NCI-H2081 treated with DMSO at 0.1 percent for 48 hours (cell line): ENCODE measurements at regions not wholly inside any gene's neighbourhood (a gene's known extent, or its start where the extent isn't known, plus 50 kb on each side); places are given as distances from the start of the nearest gene placed in this dataset.

Experiments used
- DNase-seq: peaks from one replicate; lab custom pipeline; 2025; lab: John Stamatoyannopoulos, UW

DNA sequence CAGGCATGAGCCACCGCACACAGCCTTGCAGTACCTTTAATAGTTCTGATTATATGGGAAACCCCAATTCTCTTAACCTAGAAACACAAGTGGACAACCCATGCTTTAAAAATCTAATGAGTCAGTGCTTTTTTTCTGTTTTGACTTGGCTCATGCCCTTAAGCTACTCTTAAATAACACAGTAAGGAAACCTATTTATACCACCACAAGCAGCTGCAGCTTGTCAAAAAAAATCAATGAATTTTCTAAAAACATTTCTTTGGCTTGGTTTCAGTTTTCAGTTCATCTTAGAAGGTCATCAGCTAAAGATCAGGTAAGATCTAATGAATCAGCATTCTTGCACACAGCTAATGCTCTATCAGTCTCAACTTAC is 124.1 kb upstream of the DST start:
- no peak for DNase-seq

DNA sequence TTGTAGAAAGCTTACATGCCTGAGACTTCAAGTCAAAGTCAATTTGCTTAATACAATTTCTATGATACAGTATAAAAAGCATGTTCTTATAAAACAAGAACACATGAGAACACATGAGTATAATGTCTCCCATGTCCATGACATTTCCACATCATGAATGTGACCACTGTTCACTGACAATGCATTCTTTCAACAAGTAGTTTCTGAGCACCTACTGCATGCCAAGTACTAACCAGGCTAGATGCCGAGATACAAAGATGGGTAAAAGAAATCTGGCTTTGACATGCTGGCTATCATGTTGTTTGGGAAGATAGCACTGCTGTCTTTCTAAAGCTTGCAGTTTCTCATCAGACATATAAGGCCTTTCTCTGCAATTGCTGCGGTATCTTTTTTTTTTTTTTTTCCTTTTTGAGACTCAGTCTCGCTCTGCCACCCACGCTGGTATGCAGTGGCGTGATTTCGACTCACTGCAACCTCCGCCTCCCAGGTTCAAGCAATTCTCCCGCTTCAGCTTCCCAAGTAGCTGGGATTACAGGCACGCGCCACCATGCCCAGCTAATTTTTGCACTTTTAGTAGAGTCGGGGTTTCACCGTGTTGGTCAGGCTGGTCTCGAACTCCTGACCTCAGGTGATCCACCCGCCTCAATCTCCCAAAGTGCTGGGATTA is 123.6 kb upstream of the DST start:
- DNase-seq, result no peak

DNA sequence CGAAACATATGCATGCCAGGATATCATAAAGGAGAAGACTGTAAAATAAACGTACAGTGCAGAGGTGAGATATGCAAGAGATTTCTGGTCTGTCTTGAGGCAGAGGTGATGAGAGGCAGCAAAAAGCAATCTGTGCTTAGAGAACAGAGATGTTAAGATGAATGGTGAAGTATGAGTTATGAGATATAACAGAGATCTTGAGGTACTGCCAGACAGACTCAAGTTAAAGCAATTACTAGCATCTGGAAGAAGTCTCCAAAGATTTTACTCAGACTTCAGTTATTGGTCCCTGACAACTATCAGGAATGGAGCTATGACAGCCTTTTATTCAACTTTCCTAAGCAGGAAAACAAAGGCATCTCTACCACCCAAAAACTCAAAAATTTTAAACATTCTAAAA is 122.8 kb upstream of the DST start:
- no peak for DNase-seq

GRCh38 chr6:56764081-56764566 is 121.4 kb upstream of the DST start:
- DNase-seq, result no peak

DNA sequence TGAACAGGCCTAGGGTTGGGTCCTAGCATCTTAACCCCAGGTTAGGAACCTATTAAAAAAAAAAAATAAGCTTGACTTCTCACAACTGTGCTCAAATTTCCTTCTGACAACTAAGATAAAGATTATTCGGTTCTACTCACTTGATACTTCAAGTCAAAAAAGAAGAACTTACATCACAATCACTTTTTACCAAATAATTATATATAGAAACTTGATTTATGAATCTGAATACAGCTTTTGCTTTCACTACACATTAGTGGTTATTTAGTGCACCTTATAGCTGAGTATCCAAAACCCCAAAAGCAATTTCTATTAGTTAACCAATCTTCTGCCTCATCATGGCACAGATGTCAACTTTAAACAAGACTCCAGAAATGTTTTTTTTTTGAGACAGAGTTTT is 119.0 kb upstream of the DST start:
- DNase-seq, result no peak

GRCh38 chr6:56760842-56761241 is 118.2 kb upstream of the DST start:
- no peak for DNase-seq

GRCh38 chr6:56759521-56759920 is 116.8 kb upstream of the DST start:
- no peak for DNase-seq

GRCh38 chr6:56758553-56758952 is 115.9 kb upstream of the DST start:
- no peak for DNase-seq

GRCh38 chr6:56758120-56758519 is 115.4 kb upstream of the DST start:
- DNase-seq, result no peak

DNA sequence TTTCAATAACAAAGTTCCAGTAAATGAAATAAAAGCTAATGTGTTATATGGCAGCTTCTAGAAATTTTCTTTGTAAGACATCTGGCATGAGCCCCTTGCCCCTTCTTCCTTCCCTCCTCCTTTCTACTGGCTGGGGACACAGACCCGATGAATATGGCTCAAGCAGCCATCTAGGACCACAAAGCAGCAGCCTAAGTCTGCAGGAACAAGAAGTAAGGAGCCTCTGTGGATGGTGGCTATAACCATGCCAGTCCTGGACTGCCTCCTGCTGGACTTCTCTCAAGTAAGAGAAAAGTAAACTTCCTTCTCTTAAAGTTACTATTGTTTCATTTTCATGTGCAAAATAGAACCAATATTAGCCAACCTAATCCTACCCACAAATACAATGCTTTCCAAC is 114.9 kb upstream of the DST start:
- DNase-seq, result no peak

GRCh38 chr6:56756791-56757587 is 114.3 kb upstream of the DST start:
- DNase-seq, result no peak

DNA sequence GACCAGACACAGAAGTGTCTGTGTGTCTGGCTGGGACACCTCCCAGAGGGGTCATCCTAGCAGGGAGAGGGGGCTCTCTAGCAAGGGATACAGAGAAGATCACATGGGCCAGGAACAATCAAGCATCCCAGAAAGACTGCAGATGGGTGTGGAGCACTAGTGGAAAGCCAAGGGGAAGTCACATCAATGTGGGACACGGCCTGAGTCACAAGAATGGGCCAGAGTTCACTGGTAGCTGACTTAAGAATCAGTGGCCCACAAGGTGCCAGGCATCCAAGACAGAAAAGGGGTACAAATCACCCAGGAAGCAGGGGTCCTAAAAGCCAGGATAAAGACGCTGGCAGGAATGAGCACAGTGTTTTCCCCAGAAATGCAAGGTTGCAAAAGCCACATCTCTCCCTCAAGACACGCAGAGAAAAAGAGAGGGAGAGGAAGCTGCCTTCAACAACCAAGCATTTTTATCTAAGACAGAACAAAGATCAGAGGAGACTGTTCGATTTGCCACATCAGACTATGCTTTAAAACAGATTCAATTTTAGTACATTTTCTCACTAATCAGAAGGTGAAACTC is 113.6 kb upstream of the DST start:
- DNase-seq, result no peak

DNA sequence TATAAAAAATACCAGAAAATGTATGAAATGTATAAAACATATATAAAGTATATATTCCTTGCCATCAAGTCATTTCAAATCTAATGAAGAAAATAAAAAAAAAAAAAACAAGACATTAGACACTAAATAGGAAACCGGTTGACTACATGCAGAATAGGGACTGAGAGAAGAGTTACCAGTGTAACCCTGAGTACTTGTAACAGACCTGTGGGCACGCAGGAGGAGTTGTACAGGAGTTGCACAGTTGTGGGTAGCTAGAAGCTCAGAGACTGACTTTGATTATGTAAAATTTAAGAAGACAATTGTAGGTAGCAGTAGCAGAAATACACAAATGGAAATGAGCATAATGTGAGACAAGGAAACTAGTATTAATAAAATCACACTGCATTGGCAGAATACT is 112.4 kb upstream of the DST start:
- DNase-seq, result no peak

DNA sequence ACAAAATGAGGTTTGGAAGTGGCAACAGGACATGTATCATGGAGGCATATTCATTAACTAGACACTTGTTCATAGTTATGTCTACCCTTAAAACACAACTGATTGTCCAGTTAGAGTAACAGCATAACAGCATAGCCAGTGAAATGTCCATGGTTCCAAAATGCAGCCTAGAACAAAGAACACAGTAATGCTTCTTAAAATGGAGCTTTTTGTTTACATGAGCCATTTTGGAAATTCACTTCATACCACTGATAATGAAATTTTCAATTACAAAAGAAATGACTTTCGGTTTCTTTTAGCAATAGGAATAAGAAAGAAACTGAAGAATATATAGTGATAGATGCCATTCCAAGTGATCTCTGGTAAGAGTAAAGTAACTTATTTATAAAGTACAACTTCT is 111.1 kb upstream of the DST start:
- no peak for DNase-seq

DNA sequence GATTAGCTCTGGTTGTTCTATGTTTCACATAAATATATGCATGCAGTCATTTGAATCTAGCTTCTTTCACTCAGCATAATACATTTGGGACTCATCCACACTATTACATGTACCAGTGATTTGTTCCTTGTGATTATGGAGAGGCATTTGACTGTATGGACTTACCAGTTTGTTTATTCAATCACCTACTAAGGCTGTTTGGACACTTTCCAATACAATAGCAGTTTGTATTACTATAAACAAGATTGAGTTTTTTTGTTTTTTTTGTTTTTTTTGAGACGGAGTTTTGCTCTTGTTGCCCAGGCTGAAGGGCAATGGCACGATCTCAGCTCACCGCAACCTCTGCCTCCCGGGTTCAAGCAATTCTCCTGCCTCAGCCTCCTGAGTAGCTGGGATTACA is 109.8 kb upstream of the DST start:
- DNase-seq, result no peak

- no peak for DNase-seq
These were observed 109.3 kb upstream of the DST start for GRCh38 chr6:56752009-56752408.

- no peak for DNase-seq
These were observed 108.9 kb upstream of the DST start for GRCh38 chr6:56751604-56752003.

DNA sequence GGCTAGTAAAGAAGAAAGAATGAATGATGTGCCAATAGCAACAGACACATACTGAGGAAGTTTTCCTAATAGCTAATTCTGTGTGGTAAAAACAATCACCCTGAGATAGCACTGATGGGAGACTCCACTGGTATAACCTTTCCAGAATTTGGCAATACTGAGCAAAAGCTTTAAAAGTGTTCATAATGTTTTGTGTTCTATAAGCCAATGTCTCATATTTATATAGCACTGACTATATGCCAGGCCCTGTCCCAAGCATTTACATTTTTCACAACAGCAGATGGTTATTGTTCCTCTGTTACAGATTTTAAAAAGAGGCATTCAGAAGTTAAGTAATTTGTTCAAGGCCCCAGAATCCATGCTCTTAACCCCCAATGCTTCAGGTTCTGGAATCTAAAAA is 108.0 kb upstream of the DST start:
- DNase-seq, result no peak

DNA sequence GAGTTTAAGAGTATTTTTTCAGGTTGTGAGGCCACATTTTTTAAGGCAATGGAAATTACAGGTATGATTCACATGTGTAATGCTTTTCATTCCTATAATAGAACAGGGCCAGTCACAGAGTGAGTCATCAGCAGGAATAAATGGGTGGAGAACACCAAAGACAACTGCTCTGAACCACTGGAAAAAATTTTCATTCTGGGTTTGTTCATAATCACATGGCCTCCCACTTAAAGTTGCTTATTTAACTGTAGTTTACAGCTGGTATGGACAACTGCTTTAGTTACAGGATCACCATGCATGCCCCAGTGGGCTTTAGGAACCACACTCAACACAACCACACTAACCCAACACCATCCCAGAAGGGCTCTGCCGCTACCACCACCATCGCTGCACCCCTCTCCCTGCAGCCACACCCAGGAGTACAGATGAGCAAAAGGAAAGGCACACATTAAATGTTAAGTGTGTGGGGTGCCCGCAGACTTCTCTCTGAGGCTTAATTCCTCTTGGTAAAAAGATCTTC is 107.0 kb upstream of the DST start:
- DNase-seq, result no peak

DNA sequence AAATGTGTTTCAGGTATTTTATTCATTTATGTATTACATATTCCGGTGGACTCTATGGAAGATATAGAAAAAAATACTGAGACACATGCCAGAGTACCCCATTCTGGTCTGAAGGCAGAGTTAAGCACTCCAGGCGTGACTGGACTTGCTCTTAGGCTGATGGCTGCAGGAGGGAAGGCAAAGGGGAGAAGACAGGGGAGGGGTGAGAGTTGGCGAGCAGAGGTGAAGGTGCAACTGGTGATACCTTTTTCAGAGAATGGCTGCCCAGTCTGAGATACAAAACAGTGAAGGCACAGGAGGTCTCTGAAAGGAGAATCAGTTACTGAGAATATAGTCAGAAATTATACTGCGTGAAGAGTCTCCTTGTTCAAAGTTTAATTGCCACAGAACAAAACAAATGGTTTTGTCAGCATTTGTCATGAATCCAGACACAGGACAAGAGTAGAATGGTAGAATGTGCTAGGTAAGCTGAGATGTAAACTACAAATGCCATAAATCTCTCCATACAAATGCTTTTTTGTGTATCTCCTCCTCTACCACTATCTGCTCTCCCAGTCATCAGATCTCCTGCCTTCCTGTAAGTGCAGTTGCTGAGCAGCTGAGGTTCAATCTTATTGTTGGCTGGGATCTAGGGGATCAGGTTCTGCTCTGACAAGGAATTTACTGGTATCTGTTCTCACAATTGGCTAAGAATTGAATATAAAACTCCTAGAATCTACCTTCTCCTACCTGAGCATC is 104.2 kb upstream of the DST start:
- no peak for DNase-seq

GRCh38 chr6:56745971-56746370 is 103.3 kb upstream of the DST start:
- no peak for DNase-seq

GRCh38 chr6:56745081-56745480 is 102.4 kb upstream of the DST start:
- DNase-seq, result no peak

DNA sequence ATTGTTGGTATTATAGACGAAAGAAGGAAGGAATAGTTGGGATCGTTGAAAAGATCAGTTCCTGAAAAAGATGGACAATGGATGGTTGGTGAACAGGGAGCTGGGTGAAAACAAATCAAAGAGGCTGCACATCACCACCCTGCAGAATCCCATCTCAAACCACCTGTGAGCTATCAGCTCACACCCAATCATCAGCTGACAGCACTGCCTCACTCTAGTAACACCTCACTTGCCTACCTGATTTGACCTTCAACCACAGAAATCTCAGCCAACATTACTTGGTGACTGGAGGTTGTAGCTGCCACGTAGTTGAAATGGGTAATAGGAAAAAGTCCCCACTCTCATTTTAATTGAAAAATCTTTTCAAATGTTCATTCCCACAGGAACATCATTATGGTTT is 101.8 kb upstream of the DST start:
- no peak for DNase-seq
